OCI-LY3 (cell line): ENCODE measurements at regions not wholly inside any gene's neighbourhood (a gene's known extent, or its start where the extent isn't known, plus 50 kb on each side); places are given as distances from the start of the nearest gene placed in this dataset.

Experiments
- H2AFZ ChIP-seq: fragments of 200-600, 300-600 bp; shearing (Covaris generic); 2 replicates; pipeline ENCODE4 v1.6.0; 2014; ENCODE audit warnings: antibody characterized with exemption, low read depth, low read length
- H3K27ac ChIP-seq: fragments of 200-600, 300-600 bp; sonication (generic); 2 replicates; pipeline ENCODE4 v1.5.1; 2014; ENCODE audit warnings: mild to moderate bottlenecking, low read length, moderate library complexity, mixed read lengths
- H3K27me3 ChIP-seq: fragments of 200-600, 300-600 bp; sonication (generic); 2 replicates; pipeline ENCODE4 v1.6.1; 2014; ENCODE audit warnings: low read depth, low read length, mixed read lengths
- H3K36me3 ChIP-seq: fragments of 200-600, 300-600 bp; sonication (generic); replicated peaks from 2 replicates; pipeline ENCODE3; 2014; ENCODE audit warnings: low read depth, low read length, mixed read lengths
- H3K4me1 ChIP-seq: fragments of 300-600, 200-600 bp; sonication (generic); 2 replicates; pipeline ENCODE4 v1.6.1; 2014; ENCODE audit warnings: low read length, mixed read lengths
- H3K4me2 ChIP-seq: fragments of 200-600, 300-600 bp; sonication (generic); 2 replicates; pipeline ENCODE4 v1.6.1; 2014; ENCODE audit warnings: low read length, mixed read lengths
- H3K4me3 ChIP-seq: fragments of 300-600, 200-600 bp; sonication (generic); 2 replicates; pipeline ENCODE4 v1.5.1; 2014; ENCODE audit warnings: antibody characterized with exemption, mild to moderate bottlenecking, low read length, moderate library complexity
- H3K79me2 ChIP-seq: fragments of 300-600, 200-600 bp; shearing (Covaris generic); 2 replicates; pipeline ENCODE4 v1.6.1; 2014; ENCODE audit warnings: mild to moderate bottlenecking, low read length, mixed read lengths
- H3K9ac ChIP-seq: fragments of 300-600, 200-600 bp; shearing (Covaris generic); 2 replicates; pipeline ENCODE4 v1.6.0; 2014; ENCODE audit warnings: mild to moderate bottlenecking, low read length, moderate library complexity
- H3K9me3 ChIP-seq: fragments of 200-600, 300-600 bp; shearing (Covaris generic); 2 replicates; pipeline ENCODE4 v1.6.1; 2014; ENCODE audit warnings: low read length, mixed read lengths; ENCODE audit not compliant: insufficient read depth
- H4K20me1 ChIP-seq: fragments of 200-600, 300-600 bp; sonication (generic); 2 replicates; pipeline ENCODE4 v1.6.1; 2016; ENCODE audit warnings: low read length, mixed read lengths; ENCODE audit not compliant: insufficient read depth
- EZH2phosphoT487 ChIP-seq: fragments of 200-600 bp; shearing (Covaris generic); IDR thresholded peaks from 2 replicates; pipeline ENCODE4 v1.6.1; 2018; ENCODE audit warnings: antibody characterized with exemption, mixed run types, low read depth
- TF ChIP-seq, protein P1 (sequence below): fragments of 200-600, 300-600 bp; sonication (generic); IDR thresholded peaks from 2 replicates; pipeline ENCODE4 v1.5.1; 2014; ENCODE audit warnings: antibody characterized with exemption, low read length, low read depth

DNA sequence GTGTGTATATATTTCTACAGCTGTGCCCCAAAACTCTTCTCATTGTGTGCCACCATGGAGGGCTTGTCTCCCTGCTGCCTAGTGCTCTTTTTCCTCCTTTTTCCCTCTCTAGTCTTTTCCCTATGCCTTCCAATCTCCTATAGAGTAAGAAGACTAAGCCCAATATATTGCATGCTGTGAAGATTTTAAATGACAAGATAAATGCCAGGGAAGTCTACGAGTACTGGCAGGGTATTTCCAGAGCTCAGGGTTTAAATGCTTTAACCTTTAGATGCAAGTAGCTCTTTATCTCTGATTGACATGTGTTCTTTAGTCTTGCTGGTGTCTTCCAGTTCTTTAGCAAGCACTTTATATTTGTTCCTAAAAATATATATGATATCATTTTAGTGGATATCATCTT lies 200.7 kb downstream of the SLITRK1 start:
- Histone ChIP-seq H3K4me2 (no peak overlapping the region), H3K27me3 (no peaks in the 10 kb centered on the region), H3K36me3 (no peaks in the 10 kb centered on the region), H3K4me3 (no peak overlapping the region), H3K27ac (no peak overlapping the region), H3K4me1 (no peaks in the 10 kb centered on the region), H3K9ac (no peak overlapping the region), H3K79me2 (no peaks in the 10 kb centered on the region), H2AFZ (no peak overlapping the region), H3K9me3 (no peaks in the 10 kb centered on the region), H4K20me1 (no peaks in the 10 kb centered on the region)
- TF ChIP-seq, protein P1, sequence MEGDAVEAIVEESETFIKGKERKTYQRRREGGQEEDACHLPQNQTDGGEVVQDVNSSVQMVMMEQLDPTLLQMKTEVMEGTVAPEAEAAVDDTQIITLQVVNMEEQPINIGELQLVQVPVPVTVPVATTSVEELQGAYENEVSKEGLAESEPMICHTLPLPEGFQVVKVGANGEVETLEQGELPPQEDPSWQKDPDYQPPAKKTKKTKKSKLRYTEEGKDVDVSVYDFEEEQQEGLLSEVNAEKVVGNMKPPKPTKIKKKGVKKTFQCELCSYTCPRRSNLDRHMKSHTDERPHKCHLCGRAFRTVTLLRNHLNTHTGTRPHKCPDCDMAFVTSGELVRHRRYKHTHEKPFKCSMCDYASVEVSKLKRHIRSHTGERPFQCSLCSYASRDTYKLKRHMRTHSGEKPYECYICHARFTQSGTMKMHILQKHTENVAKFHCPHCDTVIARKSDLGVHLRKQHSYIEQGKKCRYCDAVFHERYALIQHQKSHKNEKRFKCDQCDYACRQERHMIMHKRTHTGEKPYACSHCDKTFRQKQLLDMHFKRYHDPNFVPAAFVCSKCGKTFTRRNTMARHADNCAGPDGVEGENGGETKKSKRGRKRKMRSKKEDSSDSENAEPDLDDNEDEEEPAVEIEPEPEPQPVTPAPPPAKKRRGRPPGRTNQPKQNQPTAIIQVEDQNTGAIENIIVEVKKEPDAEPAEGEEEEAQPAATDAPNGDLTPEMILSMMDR: no peak
- TF ChIP-seq EZH2phosphoT487: no peak

DNA sequence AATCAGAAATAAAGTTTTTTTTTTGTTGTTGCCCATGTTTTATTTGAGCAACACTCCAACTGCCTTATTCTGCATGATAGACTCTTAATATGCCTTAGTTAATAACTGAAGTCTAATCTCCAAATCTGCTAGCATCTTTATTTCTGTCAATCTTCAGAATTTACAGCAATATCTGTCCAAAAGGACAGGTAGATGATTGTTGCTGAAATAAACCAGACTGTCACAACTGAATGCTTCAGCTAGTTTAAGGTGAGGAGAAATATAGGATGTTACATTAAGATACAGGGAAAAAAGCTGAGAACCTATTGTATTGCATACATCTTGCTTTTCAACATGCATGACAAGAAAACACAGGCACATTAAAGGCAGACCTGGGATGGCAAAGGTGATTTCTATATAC lies 204.3 kb downstream of the SLITRK1 start:
- no peak overlapping the region for H3K4me2 ChIP-seq
- H2AFZ ChIP-seq: no peak overlapping the region
- H4K20me1 ChIP-seq: no peaks in the 10 kb centered on the region
- TF ChIP-seq, protein P1: no peak
- no peak for TF ChIP-seq EZH2phosphoT487
- H3K27me3 ChIP-seq: no peaks in the 10 kb centered on the region
- H3K9me3 ChIP-seq: no peaks in the 10 kb centered on the region
- no peaks in the 10 kb centered on the region for H3K4me1 ChIP-seq
- H3K36me3 ChIP-seq: no peaks in the 10 kb centered on the region
- H3K9ac ChIP-seq: no peak overlapping the region
- no peak overlapping the region for H3K4me3 ChIP-seq
- H3K79me2 ChIP-seq: no peaks in the 10 kb centered on the region
- H3K27ac ChIP-seq: no peak overlapping the region

DNA sequence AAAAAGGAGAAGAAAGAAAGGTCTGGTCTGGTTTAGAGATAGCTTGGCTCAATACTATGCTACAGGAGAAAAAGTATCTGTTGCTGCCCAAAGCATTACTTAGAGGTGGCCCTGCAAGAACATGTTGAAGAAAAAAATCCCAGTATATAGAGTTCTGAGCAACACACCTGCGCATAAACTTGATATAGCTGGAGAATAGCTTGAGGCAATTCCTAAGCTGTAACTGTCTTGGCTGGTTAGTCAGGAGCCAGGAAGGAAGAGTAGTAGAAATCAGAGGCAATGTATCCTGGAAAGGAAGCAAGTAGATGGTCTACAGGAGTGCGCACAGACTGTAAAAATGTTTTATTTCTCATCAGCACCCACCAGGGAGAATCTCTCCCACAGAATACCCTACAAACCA lies 209.7 kb downstream of the SLITRK1 start:
- H3K4me2 ChIP-seq: no peak overlapping the region
- no peaks in the 10 kb centered on the region for H3K36me3 ChIP-seq
- no peak overlapping the region for H3K4me3 ChIP-seq
- H3K27ac ChIP-seq: no peak overlapping the region
- no peak overlapping the region for H2AFZ ChIP-seq
- TF ChIP-seq EZH2phosphoT487: no peak
- TF ChIP-seq, protein P1: no peak
- H3K9ac ChIP-seq: no peak overlapping the region
- H3K79me2 ChIP-seq: no peaks in the 10 kb centered on the region
- H3K9me3 ChIP-seq: no peaks in the 10 kb centered on the region; the same call in 1 of the 2 replicates
- H3K4me1 ChIP-seq: no peaks in the 10 kb centered on the region
- no peaks in the 10 kb centered on the region for H3K27me3 ChIP-seq
- H4K20me1 ChIP-seq: no peaks in the 10 kb centered on the region

DNA sequence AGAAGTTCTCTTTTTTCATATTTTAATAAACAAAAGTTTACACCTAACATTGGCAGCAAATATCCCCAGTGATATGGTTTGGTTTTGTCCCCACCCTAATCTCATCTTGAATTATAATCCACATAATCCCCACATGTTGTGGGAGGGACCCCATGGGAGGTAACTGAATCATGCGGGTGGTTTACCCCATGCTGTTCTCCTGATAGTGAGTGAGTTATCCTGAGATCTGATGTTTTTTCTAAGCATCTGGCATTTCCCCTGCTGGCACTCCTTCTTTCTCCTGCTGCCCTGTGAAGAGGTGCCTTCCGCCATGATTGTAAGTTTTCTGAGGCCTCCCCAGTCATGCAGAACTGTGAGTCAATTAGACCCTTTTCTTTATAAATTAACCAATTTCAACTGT lies 214.7 kb downstream of the SLITRK1 start:
- Histone ChIP-seq H4K20me1 (no peaks in the 10 kb centered on the region), H3K9ac (no peak overlapping the region), H3K4me2 (no peak overlapping the region), H3K4me3 (no peak overlapping the region), H3K27ac (no peak overlapping the region), H3K27me3 (no peaks in the 10 kb centered on the region), H3K79me2 (no peaks in the 10 kb centered on the region), H3K36me3 (no peaks in the 10 kb centered on the region), H3K4me1 (no peaks in the 10 kb centered on the region), H2AFZ (no peak overlapping the region), H3K9me3 (no peaks in the 10 kb centered on the region; the same call in 1 of the 2 replicates)
- TF ChIP-seq EZH2phosphoT487: no peak
- TF ChIP-seq, protein P1: no peak
